Uterus (tissue), 3 donors: ENCODE measurements at regions not wholly inside any gene's neighbourhood (a gene's known extent, or its start where the extent isn't known, plus 50 kb on each side); places are given as distances from the start of the nearest gene placed in this dataset.

Experiments used
- DNase-seq, 2 donors: peaks; one replicate each; pipeline ENCODE4 v3.0.0-alpha.2; 2019 to 2020
- H3K27ac ChIP-seq, 2 donors: fragments of 200-600 bp; sonication (generic); 1 replicate in 1 of 2; 2 replicates in 1 of 2; pipeline ENCODE4 v1.5.1; 2016 to 2018
- H3K27me3 ChIP-seq, 2 donors: fragments of 200-600 bp; sonication (generic); one replicate each; pipeline ENCODE4 v1.5.1; 2018 to 2019; ENCODE audit warnings: control low read depth in 1 of 2
- H3K36me3 ChIP-seq, 2 donors: fragments of 200-600 bp; sonication (generic); one replicate each; pipeline ENCODE4 v1.5.1; 2019; ENCODE audit warnings: control low read depth in 1 of 2
- H3K4me1 ChIP-seq, 2 donors: fragments of 200-600 bp; sonication (generic); one replicate each; pipeline ENCODE4 v1.5.1; 2018 to 2019; ENCODE audit warnings: control low read depth in 1 of 2
- H3K4me3 ChIP-seq, 2 donors: fragments of 200-600 bp; sonication (generic); 1 replicate in 1 of 2; 2 replicates in 1 of 2; pipeline ENCODE4 v1.5.1; 2018 to 2019; ENCODE audit warnings: mild to moderate bottlenecking in 1 of 2
- H3K9me3 ChIP-seq, 2 donors: fragments of 200-600 bp; sonication (generic); one replicate each; pipeline ENCODE4 v1.5.1; 2019; ENCODE audit warnings: control low read depth in 1 of 2
- POLR2A ChIP-seq, 2 donors: fragments of 450-650 bp; IDR thresholded peaks; one replicate each; pipeline ENCODE4 v1.6.1; 2016; ENCODE audit warnings: antibody characterized with exemption in 2 of 2, mild to moderate bottlenecking in 1 of 2, moderate library complexity in 1 of 2
- intact Hi-C: fragments of 100-400 bp; cut with DNase I; formaldehyde crosslinking; loops from one replicate; pipeline ENCODE4 v1.15.1; 2023; ENCODE audit warnings: low total_unique reads
- TF ChIP-seq, protein P1 (sequence below), 4 experiments: fragments of 200-600 bp in 2 of 4; fragments of 450-650 bp in 2 of 4; sonication (generic) in 2 of 4; IDR thresholded peaks; one replicate each; pipeline ENCODE4 v1.5.1; 2016 to 2019; ENCODE audit warnings: antibody characterized with exemption in 4 of 4, mild to moderate bottlenecking in 2 of 4, moderate library complexity in 1 of 4
- donor health status: DM: yes; HTN: yes; CAD: no.

DNA sequence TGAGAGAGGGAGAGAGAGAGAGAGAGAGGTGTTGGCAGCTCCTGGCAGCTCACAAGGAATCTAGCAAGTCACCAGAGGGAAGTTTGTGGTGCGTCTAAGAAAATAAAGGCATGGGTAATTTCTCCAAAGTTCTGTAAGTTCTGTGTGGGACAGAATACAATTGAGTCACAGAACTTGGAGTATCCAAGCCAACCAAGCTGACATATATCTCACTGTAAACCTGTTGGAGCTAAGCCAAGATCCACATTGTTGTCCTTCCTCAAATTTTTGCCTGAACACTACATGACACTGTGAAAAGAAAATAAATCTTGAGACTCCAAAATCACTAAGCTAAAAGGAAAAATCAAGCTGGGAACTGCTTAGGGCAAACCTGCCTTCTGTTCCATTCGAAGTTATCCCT lies 436.7 kb downstream of the MEI4 start:
- Histone ChIP-seq H3K27me3 (no peaks in the 10 kb centered on the region), H3K4me1 (no peaks in the 10 kb centered on the region), H3K9me3 (no peaks in the 10 kb centered on the region), H3K27ac (no peak overlapping the region), H3K36me3 (no peaks in the 10 kb centered on the region), H3K4me3 (no peak overlapping the region)
- TF ChIP-seq, protein P1, sequence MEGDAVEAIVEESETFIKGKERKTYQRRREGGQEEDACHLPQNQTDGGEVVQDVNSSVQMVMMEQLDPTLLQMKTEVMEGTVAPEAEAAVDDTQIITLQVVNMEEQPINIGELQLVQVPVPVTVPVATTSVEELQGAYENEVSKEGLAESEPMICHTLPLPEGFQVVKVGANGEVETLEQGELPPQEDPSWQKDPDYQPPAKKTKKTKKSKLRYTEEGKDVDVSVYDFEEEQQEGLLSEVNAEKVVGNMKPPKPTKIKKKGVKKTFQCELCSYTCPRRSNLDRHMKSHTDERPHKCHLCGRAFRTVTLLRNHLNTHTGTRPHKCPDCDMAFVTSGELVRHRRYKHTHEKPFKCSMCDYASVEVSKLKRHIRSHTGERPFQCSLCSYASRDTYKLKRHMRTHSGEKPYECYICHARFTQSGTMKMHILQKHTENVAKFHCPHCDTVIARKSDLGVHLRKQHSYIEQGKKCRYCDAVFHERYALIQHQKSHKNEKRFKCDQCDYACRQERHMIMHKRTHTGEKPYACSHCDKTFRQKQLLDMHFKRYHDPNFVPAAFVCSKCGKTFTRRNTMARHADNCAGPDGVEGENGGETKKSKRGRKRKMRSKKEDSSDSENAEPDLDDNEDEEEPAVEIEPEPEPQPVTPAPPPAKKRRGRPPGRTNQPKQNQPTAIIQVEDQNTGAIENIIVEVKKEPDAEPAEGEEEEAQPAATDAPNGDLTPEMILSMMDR (IDR thresholded peaks at IDR 0.05): no peak
- TF ChIP-seq POLR2A (IDR thresholded peaks at IDR 0.05): no peak
- intact Hi-C loops: no loop called here
- no peak for DNase-seq

DNA sequence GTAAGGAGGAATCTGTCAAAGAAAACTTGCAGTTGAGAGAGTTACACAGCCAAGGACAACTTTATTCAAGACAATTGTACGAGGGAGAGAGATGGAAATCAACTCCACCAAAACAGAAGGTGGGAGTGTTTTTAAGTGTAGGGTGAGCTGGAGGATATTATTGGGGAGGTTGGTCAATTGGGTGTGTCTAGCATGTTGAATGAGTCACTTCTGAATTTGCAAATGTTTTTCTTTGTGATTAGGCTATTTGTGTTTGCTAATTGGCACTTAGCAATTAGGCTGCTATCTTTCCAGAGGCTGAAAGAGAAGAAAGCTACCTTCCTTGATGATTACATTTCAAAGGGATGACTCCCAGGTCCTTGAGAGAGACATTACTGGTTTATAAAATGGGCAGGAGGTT lies 441.1 kb downstream of the MEI4 start:
- Histone ChIP-seq H3K4me3 (no peak overlapping the region), H3K36me3 (no peaks in the 10 kb centered on the region)

DNA sequence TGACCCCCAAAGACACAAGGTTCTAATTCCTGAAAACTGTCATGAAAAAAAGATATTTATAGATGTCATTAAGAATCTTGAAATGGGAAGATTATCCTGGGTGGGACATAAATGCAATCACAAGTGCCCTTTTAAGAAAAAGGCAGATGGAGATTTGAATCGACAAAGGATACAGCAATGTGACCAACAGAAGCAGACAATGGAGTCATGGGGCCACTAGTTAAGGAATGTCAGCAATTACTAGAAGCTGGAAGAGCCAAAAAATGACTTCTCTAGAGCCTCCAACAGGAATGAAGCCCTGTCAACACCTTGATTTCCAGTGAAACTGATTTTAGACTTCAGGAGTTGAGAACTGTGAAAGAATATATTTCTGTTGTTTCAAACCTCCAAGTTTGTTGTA lies 448.5 kb downstream of the MEI4 start:
- no peak for DNase-seq
- no peak for TF ChIP-seq POLR2A (IDR thresholded peaks at IDR 0.05)
- TF ChIP-seq, protein P1 (IDR thresholded peaks at IDR 0.05): no peak
- intact Hi-C loops: no loop called here
- no peaks in the 10 kb centered on the region for H3K4me1 ChIP-seq
- no peaks in the 10 kb centered on the region for H3K36me3 ChIP-seq
- H3K27me3 ChIP-seq: no peaks in the 10 kb centered on the region
- H3K9me3 ChIP-seq: no peaks in the 10 kb centered on the region
- no peak overlapping the region for H3K4me3 ChIP-seq
- no peak overlapping the region for H3K27ac ChIP-seq

More for the DNA sequence above, 441.1 kb downstream of the MEI4 start:
- TF ChIP-seq POLR2A (IDR thresholded peaks at IDR 0.05): no peak
- TF ChIP-seq, protein P1 (IDR thresholded peaks at IDR 0.05): no peak
- Histone ChIP-seq H3K4me1 (no peaks in the 10 kb centered on the region), H3K27me3 (no peaks in the 10 kb centered on the region), H3K9me3 (no peaks in the 10 kb centered on the region), H3K27ac (no peak overlapping the region)
- no peak for DNase-seq
- intact Hi-C loops: no loop called here

DNA sequence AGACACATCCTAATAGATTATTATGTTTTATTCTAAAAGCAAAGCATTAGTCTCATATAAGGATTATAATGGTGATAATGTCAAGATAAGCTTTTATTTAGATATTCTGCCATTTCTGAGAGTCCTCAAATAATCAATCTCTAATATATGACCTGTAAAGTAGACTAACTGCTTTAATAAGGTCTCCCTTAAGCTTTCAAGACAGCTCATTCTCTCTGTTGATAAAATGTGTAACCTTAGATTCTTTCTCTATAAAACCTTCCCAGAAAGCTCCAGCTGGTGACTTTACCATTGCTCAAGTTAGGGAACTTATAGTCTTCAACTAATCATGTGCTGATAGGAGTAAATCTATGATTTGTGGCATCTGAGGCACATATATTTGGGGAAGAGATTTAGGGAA lies 457.8 kb downstream of the MEI4 start:
- DNase-seq: no peak
- H3K27ac ChIP-seq: no peak overlapping the region
- TF ChIP-seq, protein P1 (IDR thresholded peaks at IDR 0.05): no peak
- H3K4me3 ChIP-seq: no peak overlapping the region
- H3K9me3 ChIP-seq: no peaks in the 10 kb centered on the region
- intact Hi-C loops: no loop called here
- no peaks in the 10 kb centered on the region for H3K36me3 ChIP-seq
- H3K4me1 ChIP-seq: no peaks in the 10 kb centered on the region
- H3K27me3 ChIP-seq: no peaks in the 10 kb centered on the region

DNA sequence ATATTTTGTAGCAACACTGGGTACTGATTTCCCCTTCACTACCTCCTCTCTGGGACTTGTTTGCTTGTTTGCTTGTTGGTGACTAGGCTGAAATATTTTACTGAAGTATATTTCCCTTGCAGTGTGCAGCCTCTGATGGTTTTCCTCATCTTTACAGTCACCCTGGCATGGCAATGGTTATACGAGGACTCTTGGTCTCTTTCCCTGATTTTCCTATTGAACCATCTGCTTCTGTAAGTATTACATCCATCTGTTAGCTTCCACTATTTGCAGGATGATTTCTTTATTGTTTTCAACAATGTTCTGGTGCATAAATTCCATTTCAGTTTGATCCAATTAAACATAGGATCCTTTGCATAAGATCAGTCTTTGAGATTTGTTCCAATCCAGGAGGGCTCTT lies 465.1 kb downstream of the MEI4 start:
- Histone ChIP-seq H3K27me3 (no peaks in the 10 kb centered on the region), H3K4me1 (no peaks in the 10 kb centered on the region), H3K36me3 (no peaks in the 10 kb centered on the region), H3K27ac (no peak overlapping the region), H3K4me3 (no peak overlapping the region), H3K9me3 (no peaks in the 10 kb centered on the region)
- intact Hi-C loops: no loop called here
- no peak for DNase-seq
- TF ChIP-seq POLR2A (IDR thresholded peaks at IDR 0.05): no peak

DNA sequence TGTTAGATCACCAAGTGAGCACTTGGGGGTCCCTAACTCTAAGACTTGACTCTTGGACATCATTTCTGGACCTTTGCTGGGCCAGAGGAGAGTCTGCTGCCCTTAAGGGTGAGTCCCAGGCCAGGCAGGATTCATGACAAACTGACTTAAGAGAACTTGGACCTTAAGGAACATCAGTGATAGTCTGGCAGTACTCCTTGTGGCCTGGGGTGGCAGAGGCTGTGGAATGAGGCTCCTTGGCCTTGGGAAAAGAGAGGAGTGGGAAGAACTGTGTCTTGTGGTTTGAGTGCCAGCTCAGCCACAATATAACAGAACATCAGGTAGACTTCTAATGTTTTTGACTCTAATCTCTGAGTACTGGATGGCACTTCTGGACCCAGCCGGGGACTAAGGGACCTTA lies 478.7 kb downstream of the MEI4 start:
- H3K27ac ChIP-seq: no peak overlapping the region
- H3K36me3 ChIP-seq: no peaks in the 10 kb centered on the region
- H3K27me3 ChIP-seq: no peaks in the 10 kb centered on the region
- intact Hi-C loops: no loop called here
- no peak for DNase-seq
- no peak for TF ChIP-seq POLR2A (IDR thresholded peaks at IDR 0.05)
- TF ChIP-seq, protein P1 (IDR thresholded peaks at IDR 0.05): no peak
- no peaks in the 10 kb centered on the region for H3K4me1 ChIP-seq
- H3K4me3 ChIP-seq: no peak overlapping the region
- no peaks in the 10 kb centered on the region for H3K9me3 ChIP-seq
